ENCODE measurements at regions not wholly inside any gene's neighbourhood (a gene's known extent, or its start where the extent isn't known, plus 50 kb on each side); places are given as distances from the start of the nearest gene placed in this dataset.

DNA sequence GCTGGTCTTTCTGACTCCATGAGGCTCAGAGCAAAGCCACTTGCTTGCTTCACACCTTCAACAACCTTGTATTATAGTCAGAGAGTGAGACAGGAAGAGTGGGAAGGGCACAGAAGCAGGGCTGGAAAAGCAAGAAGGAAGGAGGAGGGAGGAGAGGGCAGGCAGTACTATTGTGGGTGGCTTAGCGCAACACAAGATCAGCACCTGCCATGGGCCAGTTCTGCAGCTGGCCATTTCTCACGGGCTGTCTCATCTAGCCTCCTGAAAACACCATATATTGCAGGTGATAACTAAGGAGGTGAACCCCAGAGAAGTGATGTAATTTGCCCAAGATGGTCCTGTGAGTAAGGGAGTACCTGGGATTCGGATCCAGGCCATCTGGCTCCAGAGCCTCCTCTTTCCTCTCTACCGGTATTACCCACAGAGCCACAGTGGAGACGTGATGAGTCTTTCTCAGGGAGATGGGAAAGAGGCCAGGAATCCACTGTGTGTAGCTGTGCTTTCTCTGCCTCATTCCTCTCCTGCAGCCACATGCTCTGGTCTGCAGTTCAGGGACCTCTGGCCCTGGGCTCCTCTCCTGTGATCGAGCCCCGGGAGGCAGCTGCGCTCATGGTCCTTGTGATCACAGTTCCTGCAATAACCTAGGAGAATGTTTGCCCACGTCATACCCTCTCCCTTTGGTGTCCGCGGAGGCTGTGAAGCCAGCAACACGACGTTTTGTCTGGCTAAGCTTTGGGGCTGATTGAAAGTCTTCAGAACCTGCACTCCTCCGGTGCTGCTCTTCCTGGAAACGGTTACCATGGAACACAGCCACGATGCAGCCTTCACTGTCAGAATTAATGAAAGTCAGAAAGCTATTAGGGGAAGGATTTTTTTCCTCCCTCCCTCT lies 178.1 kb upstream of the CCL2 start:
- TF ChIP-seq POLR2A (IDR thresholded peaks at IDR 0.05) (no peak), CTCF (IDR thresholded peaks at IDR 0.05) (no peak)

Data from esophagus squamous epithelium (tissue), 4 donors.